ENCODE measurements at regions not wholly inside any gene's neighbourhood (a gene's known extent, or its start where the extent isn't known, plus 50 kb on each side); places are given as distances from the start of the nearest gene placed in this dataset.
"Not testable (repeated sequence)": the region's sequence is repeated elsewhere in the genome, so short reads cannot be mapped to it uniquely, and the experiment has no call there.

GRCh38 chr3:107132674-107133073 lies 244.6 kb upstream of the CCDC54 start:
- no peak for DNase-seq (ENCODE audit: low spot score)

- DNase-seq (ENCODE audit: low spot score) = no peak
Measured at GRCh38 chr3:107133891-107134290, 243.3 kb upstream of the CCDC54 start.

- no peak for DNase-seq (ENCODE audit: low spot score)
Measured at GRCh38 chr3:107142171-107142570, 235.1 kb upstream of the CCDC54 start.

- DNase-seq (ENCODE audit: low spot score) = no peak
Measured at GRCh38 chr3:107142786-107143575, 234.3 kb upstream of the CCDC54 start.

GRCh38 chr3:107150675-107151074 lies 226.6 kb upstream of the CCDC54 start:
- DNase-seq (ENCODE audit: low spot score) = no peak

GRCh38 chr3:107153981-107154380 lies 223.3 kb upstream of the CCDC54 start:
- DNase-seq (ENCODE audit: low spot score) = no peak

GRCh38 chr3:107172411-107172810 lies 204.8 kb upstream of the CCDC54 start:
- no peak for DNase-seq (ENCODE audit: low spot score)

GRCh38 chr3:107184375-107184774 lies 192.9 kb upstream of the CCDC54 start:
- no peak for DNase-seq (ENCODE audit: low spot score)

GRCh38 chr3:107188262-107188661 lies 189.0 kb upstream of the CCDC54 start:
- no peak for DNase-seq (ENCODE audit: low spot score)

GRCh38 chr3:107189158-107189791 lies 188.0 kb upstream of the CCDC54 start:
- no peak for DNase-seq (ENCODE audit: low spot score)

- DNase-seq (ENCODE audit: low spot score) = no peak
Measured at GRCh38 chr3:107193116-107193515, 184.1 kb upstream of the CCDC54 start.

- no peak for DNase-seq (ENCODE audit: low spot score)
Measured at GRCh38 chr3:107198581-107199181, 178.6 kb upstream of the CCDC54 start.

GRCh38 chr3:107201146-107201545 lies 176.1 kb upstream of the CCDC54 start:
- no peak for DNase-seq (ENCODE audit: low spot score)

- not testable (repeated sequence) for DNase-seq (ENCODE audit: low spot score)
Measured at GRCh38 chr3:107202885-107203284, 174.4 kb upstream of the CCDC54 start.

- DNase-seq (ENCODE audit: low spot score) = no peak
Measured at GRCh38 chr3:107204121-107204520, 173.1 kb upstream of the CCDC54 start.

GRCh38 chr3:107205358-107205757 lies 171.9 kb upstream of the CCDC54 start:
- DNase-seq (ENCODE audit: low spot score) = no peak

GRCh38 chr3:107206141-107206540 lies 171.1 kb upstream of the CCDC54 start:
- no peak for DNase-seq (ENCODE audit: low spot score)

GRCh38 chr3:107206945-107207344 lies 170.3 kb upstream of the CCDC54 start:
- DNase-seq (ENCODE audit: low spot score) = no peak

GRCh38 chr3:107208100-107208499 lies 169.1 kb upstream of the CCDC54 start:
- DNase-seq (ENCODE audit: low spot score) = peak; percentile 25

- no peak for DNase-seq (ENCODE audit: low spot score)
Measured at GRCh38 chr3:107208796-107209195, 168.4 kb upstream of the CCDC54 start.

- no peak for DNase-seq (ENCODE audit: low spot score)
Measured at GRCh38 chr3:107209302-107209990, 167.8 kb upstream of the CCDC54 start.

- no peak for DNase-seq (ENCODE audit: low spot score)
Measured at GRCh38 chr3:107211608-107212007, 165.6 kb upstream of the CCDC54 start.
